Loucy (cell line): ENCODE measurements at regions not wholly inside any gene's neighbourhood (a gene's known extent, or its start where the extent isn't known, plus 50 kb on each side); places are given as distances from the start of the nearest gene placed in this dataset.

Experiments
- H2AFZ ChIP-seq: fragments of 200-600 bp; sonication (generic); 2 replicates; pipeline ENCODE4 v1.6.0; 2016; ENCODE audit warnings: antibody characterized with exemption, mild to moderate bottlenecking, low read length, moderate library complexity
- H3F3A ChIP-seq: fragments of 200-600 bp; 2 replicates; pipeline ENCODE4 v1.6.0; 2016; ENCODE audit warnings: antibody characterized with exemption, low read depth, mild to moderate bottlenecking
- H3K27me3 ChIP-seq: fragments of 200-600 bp; sonication (generic); 2 replicates; pipeline ENCODE4 v1.6.1; 2014; ENCODE audit warnings: low read length, mild to moderate bottlenecking; ENCODE audit not compliant: insufficient read depth, poor library complexity, severe bottlenecking
- H3K36me3 ChIP-seq: fragments of 200-600 bp; sonication (generic); 2 replicates; pipeline ENCODE4 v1.6.1; 2016; ENCODE audit warnings: low read length; ENCODE audit not compliant: insufficient read depth
- H3K4me1 ChIP-seq: fragments of 200-600 bp; sonication (generic); 2 replicates; pipeline ENCODE4 v1.5.1; 2014; ENCODE audit warnings: low read length, mild to moderate bottlenecking; ENCODE audit not compliant: insufficient read depth, poor library complexity, severe bottlenecking
- H3K4me2 ChIP-seq: fragments of 200-600 bp; sonication (generic); 2 replicates; pipeline ENCODE4 v1.6.0; 2014; ENCODE audit warnings: antibody characterized with exemption, low read length, low read depth, mild to moderate bottlenecking; ENCODE audit not compliant: poor library complexity, severe bottlenecking
- H3K4me3 ChIP-seq: fragments of 200-600 bp; sonication (generic); 2 replicates; pipeline ENCODE4 v1.5.1; 2014; ENCODE audit warnings: low read length, mild to moderate bottlenecking, mixed read lengths; ENCODE audit not compliant: poor library complexity, severe bottlenecking
- H3K79me2 ChIP-seq: fragments of 200-600 bp; sonication (generic); 2 replicates; pipeline ENCODE4 v1.6.1; 2014; ENCODE audit warnings: low read length; ENCODE audit not compliant: insufficient read depth
- H3K9ac ChIP-seq: fragments of 200-600 bp; sonication (generic); 2 replicates; pipeline ENCODE4 v1.6.0; 2014; ENCODE audit warnings: mild to moderate bottlenecking, low read depth, low read length, moderate library complexity; ENCODE audit not compliant: poor library complexity, severe bottlenecking
- H3K9me2 ChIP-seq: fragments of 200-600 bp; sonication (generic); replicated peaks from 2 replicates; pipeline ENCODE4 v1.6.1; 2016; ENCODE audit warnings: low read depth, low read length, mixed read lengths
- H3K9me3 ChIP-seq: fragments of 200-600 bp; sonication (generic); 2 replicates; pipeline ENCODE4 v1.6.1; 2014; ENCODE audit warnings: mild to moderate bottlenecking, antibody characterized with exemption, low read length, low read depth; ENCODE audit not compliant: insufficient read depth
- H4K20me1 ChIP-seq: fragments of 200-600 bp; sonication (generic); 2 replicates; pipeline ENCODE4 v1.6.0; 2014; ENCODE audit warnings: antibody characterized with exemption, low read length, mild to moderate bottlenecking; ENCODE audit not compliant: insufficient read depth, poor library complexity, severe bottlenecking
- EZH2phosphoT487 ChIP-seq: fragments of 200-600 bp; IDR thresholded peaks from 2 replicates; pipeline ENCODE4 v1.6.1; 2018; ENCODE audit warnings: antibody characterized with exemption, mild to moderate bottlenecking, moderate library complexity, borderline replicate concordance
- TF ChIP-seq, protein P1 (sequence below): fragments of 200-600 bp; sonication (generic); conservative IDR thresholded peaks from 2 replicates; pipeline ENCODE4 v1.5.1; 2014; ENCODE audit warnings: mild to moderate bottlenecking, antibody characterized with exemption, low read length

DNA sequence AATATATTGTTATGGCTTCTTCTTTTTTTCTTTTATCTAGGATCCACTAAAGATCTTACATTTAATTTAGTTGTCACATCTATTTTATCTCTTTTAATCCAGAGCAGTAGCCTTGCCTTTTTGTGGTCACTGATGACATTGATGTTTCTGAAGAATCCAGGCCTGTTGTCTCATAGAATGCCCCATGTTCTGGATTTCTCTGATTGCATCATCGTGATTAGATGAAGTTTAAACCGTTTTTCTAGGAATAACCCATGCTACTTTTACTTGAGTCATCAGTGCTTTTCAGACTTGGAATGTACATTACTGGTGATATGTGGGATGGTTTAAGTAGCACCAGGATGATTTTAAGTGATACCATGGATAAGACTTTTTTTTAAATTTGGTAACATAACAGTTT, 106.4 kb upstream of the CES5A start:
- Histone ChIP-seq H3K9me3 (no peaks in the 10 kb centered on the region), H3K79me2 (no peaks in the 10 kb centered on the region), H3K4me2 (no peak overlapping the region), H4K20me1 (no peaks in the 10 kb centered on the region), H3F3A (no peaks in the 10 kb centered on the region), H3K9ac (no peak overlapping the region), H3K36me3 (no peaks in the 10 kb centered on the region), H3K27me3 (no peaks in the 10 kb centered on the region), H2AFZ (no peak overlapping the region), H3K4me3 (no peak overlapping the region), H3K9me2 (no peaks in the 10 kb centered on the region), H3K4me1 (no peaks in the 10 kb centered on the region)
- TF ChIP-seq EZH2phosphoT487 = no peak
- TF ChIP-seq, protein P1, sequence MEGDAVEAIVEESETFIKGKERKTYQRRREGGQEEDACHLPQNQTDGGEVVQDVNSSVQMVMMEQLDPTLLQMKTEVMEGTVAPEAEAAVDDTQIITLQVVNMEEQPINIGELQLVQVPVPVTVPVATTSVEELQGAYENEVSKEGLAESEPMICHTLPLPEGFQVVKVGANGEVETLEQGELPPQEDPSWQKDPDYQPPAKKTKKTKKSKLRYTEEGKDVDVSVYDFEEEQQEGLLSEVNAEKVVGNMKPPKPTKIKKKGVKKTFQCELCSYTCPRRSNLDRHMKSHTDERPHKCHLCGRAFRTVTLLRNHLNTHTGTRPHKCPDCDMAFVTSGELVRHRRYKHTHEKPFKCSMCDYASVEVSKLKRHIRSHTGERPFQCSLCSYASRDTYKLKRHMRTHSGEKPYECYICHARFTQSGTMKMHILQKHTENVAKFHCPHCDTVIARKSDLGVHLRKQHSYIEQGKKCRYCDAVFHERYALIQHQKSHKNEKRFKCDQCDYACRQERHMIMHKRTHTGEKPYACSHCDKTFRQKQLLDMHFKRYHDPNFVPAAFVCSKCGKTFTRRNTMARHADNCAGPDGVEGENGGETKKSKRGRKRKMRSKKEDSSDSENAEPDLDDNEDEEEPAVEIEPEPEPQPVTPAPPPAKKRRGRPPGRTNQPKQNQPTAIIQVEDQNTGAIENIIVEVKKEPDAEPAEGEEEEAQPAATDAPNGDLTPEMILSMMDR = no peak

DNA sequence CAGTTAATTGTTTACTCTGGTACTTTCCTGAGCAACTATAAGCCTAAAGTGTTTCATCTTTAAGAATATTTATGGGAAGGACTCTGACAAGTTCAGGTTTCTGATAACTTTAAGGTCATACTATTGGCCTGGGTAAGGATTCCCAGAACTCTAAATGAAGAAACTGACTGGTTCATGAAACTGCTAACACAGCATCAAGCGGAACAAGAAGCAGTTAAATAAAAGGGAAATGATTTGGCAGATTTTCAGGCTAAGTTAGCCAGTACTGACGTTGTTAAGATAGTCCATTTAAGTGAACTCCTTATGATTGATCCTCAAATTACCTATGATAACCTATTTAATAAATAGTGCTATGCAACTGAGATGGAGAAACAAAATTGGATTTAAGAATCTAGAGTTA, 101.6 kb upstream of the CES5A start:
- H3K79me2 ChIP-seq = no peaks in the 10 kb centered on the region
- TF ChIP-seq, protein P1 = no peak
- no peak for TF ChIP-seq EZH2phosphoT487
- H4K20me1 ChIP-seq = no peaks in the 10 kb centered on the region
- no peak overlapping the region for H3K4me2 ChIP-seq
- no peak overlapping the region for H2AFZ ChIP-seq
- no peaks in the 10 kb centered on the region for H3K27me3 ChIP-seq
- no peaks in the 10 kb centered on the region for H3K36me3 ChIP-seq
- H3K4me1 ChIP-seq = no peaks in the 10 kb centered on the region
- H3K4me3 ChIP-seq = no peak overlapping the region
- H3K9ac ChIP-seq = no peak overlapping the region
- no peaks in the 10 kb centered on the region for H3K9me3 ChIP-seq
- no peaks in the 10 kb centered on the region for H3K9me2 ChIP-seq
- H3F3A ChIP-seq = no peaks in the 10 kb centered on the region

DNA sequence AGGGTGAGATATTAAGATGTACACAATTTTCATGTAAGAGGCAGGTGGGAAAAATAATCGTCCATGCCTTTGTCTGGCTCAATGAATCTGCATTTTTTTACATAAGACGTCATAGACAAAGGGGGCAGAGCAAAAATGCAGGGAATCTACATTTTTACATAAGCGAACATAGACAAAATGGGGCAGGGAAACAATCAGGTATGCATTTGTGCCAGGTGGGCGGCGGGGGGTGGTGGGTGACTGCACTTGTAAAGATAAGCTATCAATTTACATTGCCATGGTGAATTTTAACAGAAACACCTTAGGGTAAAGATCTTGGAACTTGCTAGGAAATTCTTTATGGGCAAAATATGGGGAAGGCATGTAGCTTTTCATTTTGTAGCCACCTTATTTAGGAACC, 96.3 kb upstream of the CES5A start:
- H2AFZ ChIP-seq = no peak overlapping the region
- no peaks in the 10 kb centered on the region for H3K27me3 ChIP-seq
- no peak overlapping the region for H3K9ac ChIP-seq
- no peaks in the 10 kb centered on the region for H3K79me2 ChIP-seq
- H3K4me1 ChIP-seq = no peaks in the 10 kb centered on the region
- H4K20me1 ChIP-seq = no peaks in the 10 kb centered on the region
- H3K4me2 ChIP-seq = no peak overlapping the region
- TF ChIP-seq, protein P1 = no peak
- no peak for TF ChIP-seq EZH2phosphoT487
- no peaks in the 10 kb centered on the region for H3K9me2 ChIP-seq
- H3K36me3 ChIP-seq = no peaks in the 10 kb centered on the region
- no peak overlapping the region for H3K4me3 ChIP-seq
- no peaks in the 10 kb centered on the region for H3F3A ChIP-seq
- H3K9me3 ChIP-seq = no peaks in the 10 kb centered on the region
